Keratinocyte (primary cell): ENCODE measurements at regions not wholly inside any gene's neighbourhood (a gene's known extent, or its start where the extent isn't known, plus 50 kb on each side); places are given as distances from the start of the nearest gene placed in this dataset.
"Not testable (repeated sequence)": the region's sequence is repeated elsewhere in the genome, so short reads cannot be mapped to it uniquely, and the experiment has no call there.

Source experiments
- DNase-seq: peaks from one replicate; pipeline ENCODE4 v3.0.0-alpha.2; 2011; ENCODE audit warnings: low read depth, missing footprints, low spot score
- FAIRE-seq: peaks from 2 replicates; lab custom pipeline; 2011; peaks lifted over from hg19 to GRCh38; lab: Jason Lieb, UNC
- H2AFZ ChIP-seq: 2 replicates; pipeline ENCODE4 v1.6.0; 2012; ENCODE audit warnings: low read length, control low read depth, inconsistent platforms; ENCODE audit not compliant: control insufficient read depth
- H3K27ac ChIP-seq: 2 replicates; pipeline ENCODE4 v1.5.1; 2011; ENCODE audit warnings: low read length; ENCODE audit not compliant: control insufficient read depth, insufficient read depth
- H3K27me3 ChIP-seq: 3 replicates; pipeline ENCODE4 v1.6.0; 2011; ENCODE audit warnings: low read length; ENCODE audit not compliant: control insufficient read depth, insufficient read depth; ENCODE audit errors: extremely low read depth
- H3K36me3 ChIP-seq, 2 experiments: 2 replicates in 1 of 2; 3 replicates in 1 of 2; pipeline ENCODE4 v1.5.1; 2011; ENCODE audit warnings: low read length in 2 of 2, mild to moderate bottlenecking in 1 of 2; ENCODE audit not compliant: control insufficient read depth in 2 of 2, insufficient read depth in 2 of 2; ENCODE audit errors: extremely low read depth in 1 of 2
- H3K4me1 ChIP-seq: 3 replicates; pipeline ENCODE4 v1.5.1; 2011; ENCODE audit warnings: low read length; ENCODE audit not compliant: control insufficient read depth, insufficient read depth; ENCODE audit errors: extremely low read depth
- H3K4me2 ChIP-seq: 3 replicates; pipeline ENCODE4 v1.6.0; 2011; ENCODE audit warnings: low read depth, low read length; ENCODE audit not compliant: control insufficient read depth, insufficient read depth; ENCODE audit errors: extremely low read depth
- H3K4me3 ChIP-seq, 3 experiments: fragments of 200-600 bp in 1 of 3; sonication (generic) in 1 of 3; 2 replicates in 2 of 3; 3 replicates in 1 of 3; pipeline ENCODE4 v1.5.1; 2011 to 2016; ENCODE audit warnings: low read length in 3 of 3, mild to moderate bottlenecking in 3 of 3, control low read depth in 2 of 3, inconsistent platforms in 1 of 3, low read depth in 1 of 3, mixed read lengths in 1 of 3, mixed run types in 1 of 3, moderate library complexity in 1 of 3; ENCODE audit not compliant: control insufficient read depth in 2 of 3, insufficient read depth in 2 of 3; ENCODE audit errors: extremely low read depth in 1 of 3
- H3K79me2 ChIP-seq: 2 replicates; pipeline ENCODE4 v1.6.0; 2012; ENCODE audit warnings: low read length; ENCODE audit not compliant: control insufficient read depth, insufficient read depth
- H3K9ac ChIP-seq: 3 replicates; pipeline ENCODE4 v1.6.0; 2011; ENCODE audit warnings: low read length; ENCODE audit not compliant: control insufficient read depth, insufficient read depth; ENCODE audit errors: extremely low read depth
- H3K9me1 ChIP-seq: 3 replicates; pipeline ENCODE4 v1.6.0; 2011; ENCODE audit warnings: low read length; ENCODE audit not compliant: control insufficient read depth, insufficient read depth; ENCODE audit errors: extremely low read depth
- H3K9me3 ChIP-seq: 2 replicates; pipeline ENCODE4 v1.5.1; 2012; ENCODE audit warnings: low read depth, low read length; ENCODE audit not compliant: control insufficient read depth
- H4K20me1 ChIP-seq: 3 replicates; pipeline ENCODE4 v1.6.0; 2011; ENCODE audit warnings: low read length; ENCODE audit not compliant: control insufficient read depth, insufficient read depth; ENCODE audit errors: extremely low read depth
- CTCF ChIP-seq, 3 experiments: IDR thresholded peaks in 1 of 3; conservative IDR thresholded peaks in 1 of 3; optimal IDR thresholded peaks in 1 of 3; 2 replicates in 2 of 3; 3 replicates in 1 of 3; pipeline versions ENCODE3 to v1.5.1; 2011; ENCODE audit warnings: low read length in 3 of 3, mild to moderate bottlenecking in 3 of 3, moderate library complexity in 2 of 3, control low read depth in 1 of 3, inconsistent platforms in 1 of 3; ENCODE audit not compliant: insufficient read depth in 2 of 3; ENCODE audit errors: extremely low read depth in 1 of 3
- EZH2 ChIP-seq: IDR thresholded peaks from one replicate; pipeline ENCODE4 v1.6.1; 2012; ENCODE audit warnings: inconsistent platforms, mild to moderate bottlenecking, low read length, moderate library complexity
- dilution Hi-C: fragments of 300-500 bp; cut with MboI; formaldehyde crosslinking; loops from one replicate; pipeline ENCODE4 v1.7.0; 2020; ENCODE audit warnings: low sequenced_read_pairs; ENCODE audit not compliant: extremely low pct_ligation_motif_present

- dilution Hi-C loops: no loop called here
- Histone ChIP-seq H3K27ac (no peak overlapping the region), H3K9me3 (no peaks in the 10 kb centered on the region), H3K4me1 (no peaks in the 10 kb centered on the region), H2AFZ (no peak overlapping the region), H4K20me1 (no peaks in the 10 kb centered on the region), H3K36me3 (no peaks in the 10 kb centered on the region), H3K79me2 (no peaks in the 10 kb centered on the region), H3K4me3 (no peak overlapping the region), H3K9me1 (no peaks in the 10 kb centered on the region), H3K27me3 (no peaks in the 10 kb centered on the region), H3K9ac (no peak overlapping the region), H3K4me2 (no peak overlapping the region)
- TF ChIP-seq EZH2: no peak
- no peak for TF ChIP-seq CTCF (optimal IDR thresholded peaks at IDR 0.05 in 1 of 3, IDR thresholded peaks at IDR 0.05 in 1 of 3, conservative IDR thresholded peaks at IDR 0.05 in 1 of 3; ENCODE audit: extremely low read depth in 1 of 3, insufficient read depth in 2 of 3, low read length in 3 of 3)
- DNase-seq: no peak
- no peak for FAIRE-seq
Measured at GRCh38 chrX:95953564-95953963, 731.1 kb upstream of the DIAPH2 start.

- H4K20me1 ChIP-seq: no peaks in the 10 kb centered on the region
- H3K9me3 ChIP-seq: no peaks in the 10 kb centered on the region
- H3K4me1 ChIP-seq: no peaks in the 10 kb centered on the region
- no peak for TF ChIP-seq EZH2
- TF ChIP-seq CTCF (optimal IDR thresholded peaks at IDR 0.05 in 1 of 3, IDR thresholded peaks at IDR 0.05 in 1 of 3, conservative IDR thresholded peaks at IDR 0.05 in 1 of 3; ENCODE audit: extremely low read depth in 1 of 3, insufficient read depth in 2 of 3, low read length in 3 of 3): no peak
- no peak for FAIRE-seq
- no peak overlapping the region for H3K27ac ChIP-seq
- no peak overlapping the region for H3K4me2 ChIP-seq
- dilution Hi-C loops: no loop called here
- H3K36me3 ChIP-seq: no peaks in the 10 kb centered on the region
- H3K27me3 ChIP-seq: no peaks in the 10 kb centered on the region
- H3K9me1 ChIP-seq: no peaks in the 10 kb centered on the region
- no peaks in the 10 kb centered on the region for H3K79me2 ChIP-seq
- H2AFZ ChIP-seq: no peak overlapping the region
- no peak overlapping the region for H3K9ac ChIP-seq
- DNase-seq: no peak
- H3K4me3 ChIP-seq: no peak overlapping the region
Measured at GRCh38 chrX:95956745-95957144, 727.9 kb upstream of the DIAPH2 start.

GRCh38 chrX:95973456-95974095 is 711.1 kb upstream of the DIAPH2 start:
- H3K79me2 ChIP-seq, H3K4me3 ChIP-seq, H3K9ac ChIP-seq, dilution Hi-C loops, H3K9me1 ChIP-seq, H3K9me3 ChIP-seq, H3K4me1 ChIP-seq, H3K36me3 ChIP-seq, FAIRE-seq, H2AFZ ChIP-seq, H3K27me3 ChIP-seq, H3K4me2 ChIP-seq, H3K27ac ChIP-seq, H4K20me1 ChIP-seq, DNase-seq: not testable (repeated sequence)
